GM12873 (cell line): ENCODE measurements at regions not wholly inside any gene's neighbourhood (a gene's known extent, or its start where the extent isn't known, plus 50 kb on each side); places are given as distances from the start of the nearest gene placed in this dataset.

Experiments
- TF ChIP-seq, protein P1 (sequence below): IDR thresholded peaks from 2 replicates; pipeline ENCODE4 v1.5.1; 2012; ENCODE audit warnings: low read depth, mild to moderate bottlenecking, moderate library complexity, low read length, control low read depth; ENCODE audit not compliant: insufficient read depth; ENCODE audit errors: missing control alignments

DNA sequence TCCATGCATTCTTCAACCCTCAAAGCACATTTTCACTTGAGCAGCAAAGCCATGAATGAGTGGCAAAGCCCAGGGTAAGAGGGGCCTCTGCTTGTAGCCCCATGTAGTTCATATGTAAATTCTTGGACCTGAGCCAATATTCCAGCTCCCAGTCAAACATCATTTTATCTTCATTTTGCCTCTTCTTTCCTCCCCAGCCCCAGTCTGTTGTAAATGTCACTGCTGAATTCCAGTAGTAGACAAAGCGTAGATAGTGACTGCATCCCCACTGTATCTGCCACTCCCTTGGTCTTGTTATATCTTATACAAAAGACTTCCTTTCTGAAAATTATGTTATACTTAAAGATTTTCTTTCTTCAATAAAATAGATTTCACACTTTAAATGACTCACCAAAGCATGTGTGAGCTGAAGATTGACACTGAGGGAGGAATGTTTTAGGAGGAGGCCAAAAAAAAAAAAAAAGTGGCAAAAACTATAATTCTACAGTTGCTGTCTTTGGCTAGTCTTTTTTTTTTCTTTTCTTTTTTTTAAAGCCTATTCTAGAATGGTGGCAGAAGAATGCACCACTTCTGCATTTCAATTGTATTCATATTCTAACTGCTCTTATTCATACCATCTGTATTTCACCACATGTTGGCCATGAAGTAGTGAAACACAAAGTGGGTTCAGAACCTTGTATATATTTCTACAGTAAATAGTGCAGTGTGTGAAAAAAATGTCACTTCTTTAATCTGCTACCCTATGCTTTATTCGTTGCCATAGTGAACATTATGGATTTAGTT, 306.1 kb downstream of the CPS1 start:
- TF ChIP-seq, protein P1, sequence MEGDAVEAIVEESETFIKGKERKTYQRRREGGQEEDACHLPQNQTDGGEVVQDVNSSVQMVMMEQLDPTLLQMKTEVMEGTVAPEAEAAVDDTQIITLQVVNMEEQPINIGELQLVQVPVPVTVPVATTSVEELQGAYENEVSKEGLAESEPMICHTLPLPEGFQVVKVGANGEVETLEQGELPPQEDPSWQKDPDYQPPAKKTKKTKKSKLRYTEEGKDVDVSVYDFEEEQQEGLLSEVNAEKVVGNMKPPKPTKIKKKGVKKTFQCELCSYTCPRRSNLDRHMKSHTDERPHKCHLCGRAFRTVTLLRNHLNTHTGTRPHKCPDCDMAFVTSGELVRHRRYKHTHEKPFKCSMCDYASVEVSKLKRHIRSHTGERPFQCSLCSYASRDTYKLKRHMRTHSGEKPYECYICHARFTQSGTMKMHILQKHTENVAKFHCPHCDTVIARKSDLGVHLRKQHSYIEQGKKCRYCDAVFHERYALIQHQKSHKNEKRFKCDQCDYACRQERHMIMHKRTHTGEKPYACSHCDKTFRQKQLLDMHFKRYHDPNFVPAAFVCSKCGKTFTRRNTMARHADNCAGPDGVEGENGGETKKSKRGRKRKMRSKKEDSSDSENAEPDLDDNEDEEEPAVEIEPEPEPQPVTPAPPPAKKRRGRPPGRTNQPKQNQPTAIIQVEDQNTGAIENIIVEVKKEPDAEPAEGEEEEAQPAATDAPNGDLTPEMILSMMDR = no peak

DNA sequence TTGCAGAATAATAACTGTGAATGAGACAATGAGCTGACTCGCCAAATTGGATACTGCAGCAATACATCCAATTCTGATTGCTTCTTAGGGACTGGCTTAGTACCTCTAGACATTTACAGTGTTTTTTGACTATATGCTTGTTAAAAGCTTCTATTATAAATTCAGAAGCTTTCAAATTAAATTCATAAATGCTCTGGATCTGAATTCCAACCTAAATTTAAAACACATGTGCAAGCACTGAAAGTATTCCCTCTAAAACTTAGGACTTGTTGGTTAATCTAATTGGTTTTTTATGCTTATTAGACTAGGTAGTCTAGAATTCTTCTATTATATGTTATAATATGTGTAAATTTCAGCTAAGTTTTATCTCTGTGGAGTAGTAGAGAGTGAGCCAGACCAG, 306.9 kb downstream of the CPS1 start:
- TF ChIP-seq, protein P1 = no peak

DNA sequence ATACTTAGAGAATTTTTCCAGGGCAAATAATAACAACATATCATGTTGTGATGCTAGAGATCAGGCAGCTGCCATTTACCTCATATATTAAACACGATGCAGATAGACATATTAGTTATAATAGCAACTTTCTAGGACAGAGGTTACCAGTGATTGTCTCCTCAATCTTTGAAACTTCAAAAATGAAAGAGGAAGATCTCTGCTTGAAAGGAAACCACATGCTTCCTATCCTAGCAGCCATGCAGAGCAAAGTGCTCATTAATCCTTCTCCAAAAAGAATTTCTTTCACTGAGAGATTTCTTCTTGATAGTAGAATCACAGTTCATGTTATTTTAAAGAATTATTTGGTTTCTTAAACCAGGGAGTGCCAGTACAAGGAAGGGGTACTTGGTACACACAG, 317.2 kb downstream of the CPS1 start:
- TF ChIP-seq, protein P1 = no peak

DNA sequence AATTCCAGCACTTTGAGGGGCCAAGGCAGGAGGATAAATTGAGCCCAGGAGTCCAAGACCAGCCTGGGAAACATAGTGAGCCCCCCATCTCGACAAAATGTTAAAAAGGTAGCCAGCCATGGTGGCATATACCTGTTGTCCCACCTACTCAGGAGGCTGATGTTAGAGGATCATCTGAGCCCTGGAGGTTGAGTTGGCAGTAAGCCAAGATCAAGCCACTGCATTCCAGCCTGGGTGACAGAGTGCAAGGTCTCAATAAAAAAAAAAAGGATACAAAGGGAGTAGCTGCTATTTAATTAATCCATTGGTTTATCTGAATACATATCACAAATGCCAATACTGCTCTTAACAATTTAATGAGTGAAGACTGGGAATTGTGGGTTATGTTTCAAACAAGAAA, 327.8 kb downstream of the CPS1 start:
- TF ChIP-seq, protein P1 = no peak

DNA sequence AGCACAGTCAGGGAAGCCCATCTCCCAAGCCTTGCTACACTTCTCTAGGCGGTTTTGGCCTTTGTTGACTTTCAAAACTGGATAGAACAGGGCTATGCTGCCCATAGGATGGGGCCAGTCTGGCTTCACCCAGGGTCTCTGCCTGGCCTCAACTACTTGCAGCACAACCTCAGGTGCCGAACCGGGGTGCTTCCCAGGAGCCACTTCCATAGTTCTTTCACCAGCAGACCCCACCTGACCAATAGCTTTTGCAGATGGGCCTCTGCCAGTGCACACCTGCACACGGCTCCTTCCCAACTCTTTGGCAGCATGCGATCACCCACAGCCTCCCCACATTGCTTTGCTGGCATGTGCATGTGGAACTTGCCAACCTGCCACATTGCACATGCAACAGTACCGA, 331.6 kb downstream of the CPS1 start:
- TF ChIP-seq, protein P1 = no peak

DNA sequence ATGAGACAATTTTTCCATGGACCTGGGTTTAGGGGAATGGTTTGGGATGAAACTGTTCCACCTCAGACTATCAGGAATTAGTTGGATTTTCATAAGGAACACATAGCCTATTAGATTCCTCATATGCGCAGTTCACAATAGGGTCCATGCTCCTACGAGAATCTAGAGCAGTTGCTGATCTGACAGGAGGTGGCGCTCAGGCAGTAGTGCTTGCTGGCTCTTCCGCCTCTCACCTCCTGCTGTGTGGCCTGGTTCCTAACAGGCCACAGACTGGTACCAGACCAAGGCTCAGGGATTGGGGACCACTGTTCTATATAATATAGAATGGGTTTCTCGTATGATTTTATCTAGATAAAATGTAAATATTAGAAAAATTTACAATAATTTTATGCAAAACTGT, 338.7 kb downstream of the CPS1 start:
- TF ChIP-seq, protein P1 = no peak

DNA sequence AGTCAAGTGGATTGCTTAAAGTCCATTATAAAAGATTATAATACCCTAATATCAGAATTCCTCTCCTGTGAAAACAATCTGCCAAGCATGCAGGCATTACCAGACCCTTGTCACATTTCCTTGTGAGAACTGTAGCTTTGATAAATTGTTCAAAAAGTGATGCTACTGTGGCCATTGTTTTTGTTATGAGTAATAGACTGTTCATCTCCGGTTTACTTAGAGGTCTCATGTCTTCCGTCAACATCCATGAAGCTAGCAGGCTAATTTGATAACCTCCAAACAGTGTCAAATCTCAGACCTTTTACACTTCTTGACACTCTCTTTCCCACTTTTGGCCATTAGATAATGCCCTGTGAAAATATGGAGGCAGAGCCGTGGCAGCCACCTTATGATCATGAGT, 342.7 kb downstream of the CPS1 start:
- TF ChIP-seq, protein P1 = no peak
